ENCODE measurements at regions not wholly inside any gene's neighbourhood (a gene's known extent, or its start where the extent isn't known, plus 50 kb on each side); places are given as distances from the start of the nearest gene placed in this dataset.

DNA sequence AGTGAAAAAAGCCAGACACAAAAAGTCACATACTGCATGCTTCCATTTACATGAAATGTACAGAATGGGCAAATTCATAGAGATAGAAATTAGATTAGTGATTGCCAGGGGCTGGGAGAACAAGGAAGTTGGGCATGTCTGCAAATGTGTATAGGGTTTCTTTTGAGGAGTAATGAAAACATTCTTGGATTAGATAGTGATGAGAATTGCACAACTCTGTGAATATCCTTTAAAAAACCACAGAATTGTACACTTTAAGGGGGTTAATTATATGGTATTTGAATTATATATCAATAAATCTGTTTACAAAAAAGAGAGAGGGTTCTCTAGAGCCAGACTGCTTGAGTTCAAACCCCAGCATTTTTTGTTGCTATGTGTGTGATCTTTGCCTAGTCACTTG is 188.1 kb downstream of the CDC5L start:
- H3K4me3 ChIP-seq (ENCODE audit: low read depth, low read length), result no peak overlapping the region
- TF ChIP-seq, protein P1, sequence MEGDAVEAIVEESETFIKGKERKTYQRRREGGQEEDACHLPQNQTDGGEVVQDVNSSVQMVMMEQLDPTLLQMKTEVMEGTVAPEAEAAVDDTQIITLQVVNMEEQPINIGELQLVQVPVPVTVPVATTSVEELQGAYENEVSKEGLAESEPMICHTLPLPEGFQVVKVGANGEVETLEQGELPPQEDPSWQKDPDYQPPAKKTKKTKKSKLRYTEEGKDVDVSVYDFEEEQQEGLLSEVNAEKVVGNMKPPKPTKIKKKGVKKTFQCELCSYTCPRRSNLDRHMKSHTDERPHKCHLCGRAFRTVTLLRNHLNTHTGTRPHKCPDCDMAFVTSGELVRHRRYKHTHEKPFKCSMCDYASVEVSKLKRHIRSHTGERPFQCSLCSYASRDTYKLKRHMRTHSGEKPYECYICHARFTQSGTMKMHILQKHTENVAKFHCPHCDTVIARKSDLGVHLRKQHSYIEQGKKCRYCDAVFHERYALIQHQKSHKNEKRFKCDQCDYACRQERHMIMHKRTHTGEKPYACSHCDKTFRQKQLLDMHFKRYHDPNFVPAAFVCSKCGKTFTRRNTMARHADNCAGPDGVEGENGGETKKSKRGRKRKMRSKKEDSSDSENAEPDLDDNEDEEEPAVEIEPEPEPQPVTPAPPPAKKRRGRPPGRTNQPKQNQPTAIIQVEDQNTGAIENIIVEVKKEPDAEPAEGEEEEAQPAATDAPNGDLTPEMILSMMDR (IDR thresholded peaks at IDR 0.05; ENCODE audit: insufficient read depth, low read length), result no peak
- DNase-seq (ENCODE audit: low read depth), result peak; percentile 66

DNA sequence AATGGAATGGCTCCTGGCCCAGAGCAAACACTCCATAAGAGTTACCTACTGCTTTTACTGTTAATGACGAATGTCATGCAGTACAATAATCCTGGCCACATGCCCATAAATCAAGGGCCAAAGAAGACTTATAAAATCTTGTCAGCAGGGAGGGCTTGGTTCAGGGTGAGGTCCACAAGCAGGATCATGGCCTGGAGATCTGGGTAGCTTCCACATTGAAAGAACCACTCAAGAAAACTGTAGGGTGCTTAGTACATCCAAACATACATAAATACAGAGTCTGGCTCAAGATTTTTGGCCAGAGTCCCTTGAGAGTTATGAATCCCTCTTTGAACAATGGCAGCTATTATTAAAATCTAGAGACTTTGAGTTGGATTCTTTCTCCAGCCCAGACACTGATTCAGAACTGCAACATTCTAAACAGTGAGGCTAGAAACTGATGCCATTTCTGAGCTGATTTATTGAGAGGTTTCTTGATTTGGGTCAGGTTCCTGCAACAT is 188.7 kb downstream of the CDC5L start:
- TF ChIP-seq, protein P1 (IDR thresholded peaks at IDR 0.05; ENCODE audit: insufficient read depth, low read length), result no peak
- no peak overlapping the region for H3K4me3 ChIP-seq (ENCODE audit: low read depth, low read length)
- DNase-seq (ENCODE audit: low read depth), result peak; percentile 91

DNA sequence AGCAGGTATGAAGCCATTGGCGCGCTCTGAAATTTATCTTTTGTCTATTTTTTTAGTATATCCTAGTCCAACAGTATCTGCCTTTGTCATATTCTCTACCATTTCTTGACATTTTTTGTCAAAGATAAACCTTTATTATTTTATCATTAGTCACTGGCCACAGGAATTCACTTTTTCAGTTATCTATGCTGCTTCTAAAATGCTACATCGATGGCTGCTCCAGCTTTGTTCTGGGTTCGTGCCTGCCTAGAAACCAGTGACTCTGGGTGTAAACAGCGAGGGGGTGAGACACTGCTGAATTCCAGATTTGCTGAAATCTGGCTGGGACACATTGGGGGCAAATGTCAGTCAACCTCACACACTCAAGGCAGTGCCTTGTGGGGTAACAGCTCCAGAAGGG is 193.4 kb downstream of the CDC5L start:
- H3K4me3 ChIP-seq (ENCODE audit: low read depth, low read length), result no peak overlapping the region
- DNase-seq (ENCODE audit: low read depth), result peak; percentile 92
- TF ChIP-seq, protein P1 (IDR thresholded peaks at IDR 0.05; ENCODE audit: insufficient read depth, low read length), result no peak

DNA sequence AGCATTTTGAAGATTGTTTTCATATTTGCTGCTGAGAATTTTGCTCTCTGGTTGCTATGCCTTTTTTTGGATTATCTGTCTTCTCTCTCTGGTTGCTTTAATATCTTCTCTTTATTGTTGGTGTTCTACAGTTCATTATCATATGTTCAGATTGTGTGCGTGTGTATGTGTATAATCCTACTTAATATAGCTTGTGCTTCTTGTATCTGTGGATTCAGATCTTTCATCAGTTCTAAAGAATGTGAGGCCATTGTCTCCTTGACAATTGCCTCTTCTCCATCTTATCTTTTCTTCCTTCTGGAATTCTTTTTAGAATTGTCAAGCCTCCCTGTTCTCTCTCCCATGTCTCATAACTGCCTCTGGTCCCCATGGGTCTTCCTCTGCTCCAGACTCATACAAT is 195.4 kb downstream of the CDC5L start:
- no peak overlapping the region for H3K4me3 ChIP-seq (ENCODE audit: low read depth, low read length)
- TF ChIP-seq, protein P1 (IDR thresholded peaks at IDR 0.05; ENCODE audit: insufficient read depth, low read length), result no peak
- no peak for DNase-seq (ENCODE audit: low read depth)

GRCh38 chr6:44590471-44590870 is 203.0 kb downstream of the CDC5L start:
- DNase-seq (ENCODE audit: low read depth), result no peak
- TF ChIP-seq, protein P1 (IDR thresholded peaks at IDR 0.05; ENCODE audit: insufficient read depth, low read length), result no peak
- no peak overlapping the region for H3K4me3 ChIP-seq (ENCODE audit: low read depth, low read length)

- TF ChIP-seq, protein P1 (IDR thresholded peaks at IDR 0.05; ENCODE audit: insufficient read depth, low read length), result peak; percentile 56
- DNase-seq (ENCODE audit: low read depth), result peak; percentile 73
- no peak overlapping the region for H3K4me3 ChIP-seq (ENCODE audit: low read depth, low read length)
Measured at GRCh38 chr6:44593539-44593944, 206.0 kb downstream of the CDC5L start.

GRCh38 chr6:44594481-44594880 is 207.0 kb downstream of the CDC5L start:
- TF ChIP-seq, protein P1 (IDR thresholded peaks at IDR 0.05; ENCODE audit: insufficient read depth, low read length), result no peak
- H3K4me3 ChIP-seq (ENCODE audit: low read depth, low read length), result no peak overlapping the region

More at GRCh38 chr6:44594481-44594880, 207.0 kb downstream of the CDC5L start:
- no peak for DNase-seq (ENCODE audit: low read depth)
